GM19452 (cell line): ENCODE measurements at regions not wholly inside any gene's neighbourhood (a gene's known extent, or its start where the extent isn't known, plus 50 kb on each side); places are given as distances from the start of the nearest gene placed in this dataset.

Experiments used
- ATAC-seq: cut with Tn5 transposase; IDR thresholded peaks from one replicate; pipeline ENCODE4 v1.9.1; 2021; ENCODE audit not compliant: unreplicated experiment

- ATAC-seq: no peak
Measured at GRCh38 chr12:67453191-67453590, 184.0 kb downstream of the CAND1 start.

- no peak for ATAC-seq
Measured at GRCh38 chr12:67455236-67455635, 186.1 kb downstream of the CAND1 start.

GRCh38 chr12:67456431-67456901, 187.3 kb downstream of the CAND1 start:
- ATAC-seq: no peak

- ATAC-seq: no peak
Measured at GRCh38 chr12:67457136-67457535, 188.0 kb downstream of the CAND1 start.

GRCh38 chr12:67457778-67458665, 188.9 kb downstream of the CAND1 start:
- ATAC-seq: no peak

- ATAC-seq: no peak
Measured at GRCh38 chr12:67459173-67459572, 189.4 kb upstream of the DYRK2 start.

GRCh38 chr12:67459578-67459977, 189.0 kb upstream of the DYRK2 start:
- no peak for ATAC-seq

GRCh38 chr12:67460388-67460787, 188.2 kb upstream of the DYRK2 start:
- no peak for ATAC-seq

- ATAC-seq: no peak
Measured at GRCh38 chr12:67468549-67469245, 179.8 kb upstream of the DYRK2 start.

GRCh38 chr12:67469666-67470065, 178.9 kb upstream of the DYRK2 start:
- ATAC-seq: no peak

- no peak for ATAC-seq
Measured at GRCh38 chr12:67471810-67472209, 176.7 kb upstream of the DYRK2 start.

- ATAC-seq: no peak
Measured at GRCh38 chr12:67472539-67472938, 176.0 kb upstream of the DYRK2 start.

- no peak for ATAC-seq
Measured at GRCh38 chr12:67474934-67475620, 173.5 kb upstream of the DYRK2 start.

GRCh38 chr12:67475725-67476124, 172.8 kb upstream of the DYRK2 start:
- no peak for ATAC-seq

GRCh38 chr12:67477681-67478265, 170.8 kb upstream of the DYRK2 start:
- ATAC-seq: no peak

GRCh38 chr12:67482751-67483661, 165.5 kb upstream of the DYRK2 start:
- ATAC-seq: no peak

- ATAC-seq: no peak
Measured at GRCh38 chr12:67483871-67484554, 164.5 kb upstream of the DYRK2 start.

- no peak for ATAC-seq
Measured at GRCh38 chr12:67484791-67485480, 163.6 kb upstream of the DYRK2 start.

- ATAC-seq: no peak
Measured at GRCh38 chr12:67486671-67487070, 161.9 kb upstream of the DYRK2 start.
